ENCODE measurements at regions not wholly inside any gene's neighbourhood (a gene's known extent, or its start where the extent isn't known, plus 50 kb on each side); places are given as distances from the start of the nearest gene placed in this dataset.

- no peak for TF ChIP-seq JUND (IDR thresholded peaks at IDR 0.05; ENCODE audit: low read depth)
- no peak for DNase-seq (ENCODE audit: low read depth in 1 of 2, low spot score in 1 of 2)
- in situ Hi-C loops (cut with HindIII; ENCODE audit: low pct_unique_long_range_greater_than_20kb, low sequenced_read_pairs): no loop called here
Observed at GRCh38 chr2:220528180-220528675, 900.8 kb downstream of the SLC4A3 start.

- in situ Hi-C loops (cut with HindIII; ENCODE audit: low pct_unique_long_range_greater_than_20kb, low sequenced_read_pairs): no loop called here
- DNase-seq (ENCODE audit: low read depth in 1 of 2, low spot score in 1 of 2): peak in 1 of 2 experiments; percentile 34
- TF ChIP-seq JUND (IDR thresholded peaks at IDR 0.05; ENCODE audit: low read depth): no peak
Observed at GRCh38 chr2:220531216-220531615, 903.8 kb downstream of the SLC4A3 start.

GRCh38 chr2:220533485-220533884 is 906.1 kb downstream of the SLC4A3 start:
- peak; percentile 24; the same call in 1 of the 2 replicates for TF ChIP-seq JUND (IDR thresholded peaks at IDR 0.05; ENCODE audit: low read depth)
- in situ Hi-C loops (cut with HindIII; ENCODE audit: low pct_unique_long_range_greater_than_20kb, low sequenced_read_pairs): no loop called here
- DNase-seq (ENCODE audit: low read depth in 1 of 2, low spot score in 1 of 2): peak; percentile 4 to 77

GRCh38 chr2:220539481-220539880 is 912.1 kb downstream of the SLC4A3 start:
- TF ChIP-seq JUND (IDR thresholded peaks at IDR 0.05; ENCODE audit: low read depth): no peak
- in situ Hi-C loops (cut with HindIII; ENCODE audit: low pct_unique_long_range_greater_than_20kb, low sequenced_read_pairs): no loop called here
- DNase-seq (ENCODE audit: low read depth in 1 of 2, low spot score in 1 of 2): no peak

GRCh38 chr2:220544049-220544448 is 916.6 kb downstream of the SLC4A3 start:
- no peak for DNase-seq (ENCODE audit: low read depth in 1 of 2, low spot score in 1 of 2)
- TF ChIP-seq JUND (IDR thresholded peaks at IDR 0.05; ENCODE audit: low read depth): no peak
- in situ Hi-C loops (cut with HindIII; ENCODE audit: low pct_unique_long_range_greater_than_20kb, low sequenced_read_pairs): no loop called here

GRCh38 chr2:220550995-220551700 is 923.7 kb downstream of the SLC4A3 start:
- in situ Hi-C loops (cut with HindIII; ENCODE audit: low pct_unique_long_range_greater_than_20kb, low sequenced_read_pairs): no loop called here
- TF ChIP-seq JUND (IDR thresholded peaks at IDR 0.05; ENCODE audit: low read depth): no peak
- no peak for DNase-seq (ENCODE audit: low read depth in 1 of 2, low spot score in 1 of 2)

- in situ Hi-C loops (cut with HindIII; ENCODE audit: low pct_unique_long_range_greater_than_20kb, low sequenced_read_pairs): no loop called here
- TF ChIP-seq JUND (IDR thresholded peaks at IDR 0.05; ENCODE audit: low read depth): no peak
- DNase-seq (ENCODE audit: low read depth in 1 of 2, low spot score in 1 of 2): no peak
Observed at GRCh38 chr2:220552790-220553535, 925.5 kb downstream of the SLC4A3 start.

- no peak for DNase-seq (ENCODE audit: low read depth in 1 of 2, low spot score in 1 of 2)
- TF ChIP-seq JUND (IDR thresholded peaks at IDR 0.05; ENCODE audit: low read depth): no peak
Observed at GRCh38 chr2:220555961-220556630, 928.7 kb downstream of the SLC4A3 start.

GRCh38 chr2:220556658-220557057 is 929.2 kb downstream of the SLC4A3 start:
- DNase-seq (ENCODE audit: low read depth in 1 of 2, low spot score in 1 of 2): no peak
- no peak for TF ChIP-seq JUND (IDR thresholded peaks at IDR 0.05; ENCODE audit: low read depth)
- in situ Hi-C loops (cut with HindIII; ENCODE audit: low pct_unique_long_range_greater_than_20kb, low sequenced_read_pairs): no loop called here

More at GRCh38 chr2:220555961-220556630, 928.7 kb downstream of the SLC4A3 start:
- in situ Hi-C loops (cut with HindIII; ENCODE audit: low pct_unique_long_range_greater_than_20kb, low sequenced_read_pairs): no loop called here

GRCh38 chr2:220560192-220560591 is 932.8 kb downstream of the SLC4A3 start:
- no peak for DNase-seq (ENCODE audit: low read depth in 1 of 2, low spot score in 1 of 2)
- in situ Hi-C loops (cut with HindIII; ENCODE audit: low pct_unique_long_range_greater_than_20kb, low sequenced_read_pairs): no loop called here
- TF ChIP-seq JUND (IDR thresholded peaks at IDR 0.05; ENCODE audit: low read depth): no peak

- in situ Hi-C loops (cut with HindIII; ENCODE audit: low pct_unique_long_range_greater_than_20kb, low sequenced_read_pairs): no loop called here
- no peak for TF ChIP-seq JUND (IDR thresholded peaks at IDR 0.05; ENCODE audit: low read depth)
- no peak for DNase-seq (ENCODE audit: low read depth in 1 of 2, low spot score in 1 of 2)
Observed at GRCh38 chr2:220562375-220563140, 935.1 kb downstream of the SLC4A3 start.

GRCh38 chr2:220568296-220568695 is 940.9 kb downstream of the SLC4A3 start:
- no peak for DNase-seq (ENCODE audit: low read depth in 1 of 2, low spot score in 1 of 2)
- in situ Hi-C loops (cut with HindIII; ENCODE audit: low pct_unique_long_range_greater_than_20kb, low sequenced_read_pairs): no loop called here

More at GRCh38 chr2:220568296-220568695, 940.9 kb downstream of the SLC4A3 start:
- TF ChIP-seq JUND (IDR thresholded peaks at IDR 0.05; ENCODE audit: low read depth): no peak

All from T47D (cell line).